HFFc6 (cell line): ENCODE measurements at regions not wholly inside any gene's neighbourhood (a gene's known extent, or its start where the extent isn't known, plus 50 kb on each side); places are given as distances from the start of the nearest gene placed in this dataset.
"Not testable (repeated sequence)": the region's sequence is repeated elsewhere in the genome, so short reads cannot be mapped to it uniquely, and the experiment has no call there.

Experiments used
- DNase-seq: peaks from one replicate; pipeline ENCODE4 v3.0.0-alpha.2; 2018
- H3K27ac Mint-ChIP-seq: 2 replicates; pipeline ENCODE4 v1.8.0; 2020; ENCODE audit warnings: mild to moderate bottlenecking, mixed read lengths
- H3K27me3 Mint-ChIP-seq: 2 replicates; pipeline ENCODE4 v1.8.0; 2021; ENCODE audit warnings: mild to moderate bottlenecking, moderate library complexity, mixed read lengths; ENCODE audit not compliant: insufficient read depth
- H3K36me3 Mint-ChIP-seq: 2 replicates; pipeline ENCODE4 v1.8.0; 2021; ENCODE audit warnings: low read depth, mixed read lengths
- H3K4me1 Mint-ChIP-seq: 2 replicates; pipeline ENCODE4 v1.8.0; 2020; ENCODE audit warnings: low read depth, mixed read lengths
- H3K4me3 Mint-ChIP-seq: 2 replicates; pipeline ENCODE4 v1.8.0; 2020; ENCODE audit warnings: mild to moderate bottlenecking, moderate library complexity, mixed read lengths
- H3K9me3 Mint-ChIP-seq: 2 replicates; pipeline ENCODE4 v1.8.0; 2020; ENCODE audit warnings: mild to moderate bottlenecking, mixed read lengths
- CTCF ChIP-seq: fragments of 200-600 bp; sonication (generic); IDR thresholded peaks from 2 replicates; pipeline ENCODE4 v1.5.0; 2021; ENCODE audit warnings: antibody characterized with exemption, mild to moderate bottlenecking

- no peaks in the 10 kb centered on the region; the same call in 1 of the 2 replicates for H3K9me3 Mint-ChIP-seq
- H3K27ac Mint-ChIP-seq: no peak overlapping the region
- no peaks in the 10 kb centered on the region; the same call in 1 of the 2 replicates for H3K27me3 Mint-ChIP-seq
- H3K36me3 Mint-ChIP-seq: no peaks in the 10 kb centered on the region; the same call in 1 of the 2 replicates
- no peak for DNase-seq
- H3K4me3 Mint-ChIP-seq: no peak overlapping the region
- no peak for TF ChIP-seq CTCF
- peaks cover 41% of the 10 kb centered on the region for H3K4me1 Mint-ChIP-seq
Observed at GRCh38 chrX:13485167-13485566, 84.2 kb upstream of the EGFL6 start.

DNA sequence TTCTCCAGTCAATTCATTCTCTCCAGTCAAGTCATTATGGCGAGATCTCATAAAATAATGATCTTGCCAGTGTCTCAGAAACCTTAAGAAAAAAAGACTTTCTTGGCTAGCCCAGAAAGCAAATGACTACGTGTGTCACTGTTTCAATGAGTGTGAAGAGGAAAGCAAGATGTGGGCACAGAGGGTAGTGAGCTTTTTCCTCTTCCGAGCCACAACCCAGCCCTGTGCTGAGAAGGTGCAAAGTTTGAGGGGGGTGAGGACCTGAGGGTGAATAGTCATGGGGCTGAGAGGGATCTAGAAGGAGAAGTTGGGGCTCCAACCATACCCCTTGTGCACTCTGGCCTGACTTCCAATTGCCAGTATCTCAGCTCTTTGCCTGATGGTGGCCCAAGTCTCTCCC is 85.6 kb upstream of the EGFL6 start:
- no peak overlapping the region for H3K27ac Mint-ChIP-seq
- no peaks in the 10 kb centered on the region for H3K9me3 Mint-ChIP-seq
- TF ChIP-seq CTCF: no peak
- no peaks in the 10 kb centered on the region; the same call in 1 of the 2 replicates for H3K36me3 Mint-ChIP-seq
- no peak for DNase-seq
- no peaks in the 10 kb centered on the region for H3K27me3 Mint-ChIP-seq
- peaks cover 28% of the 10 kb centered on the region for H3K4me1 Mint-ChIP-seq
- H3K4me3 Mint-ChIP-seq: no peak overlapping the region

GRCh38 chrX:13482746-13483541 is 86.5 kb upstream of the EGFL6 start:
- no peak overlapping the region for H3K27ac Mint-ChIP-seq
- no peak overlapping the region for H3K4me3 Mint-ChIP-seq
- TF ChIP-seq CTCF: no peak
- DNase-seq: no peak
- H3K36me3 Mint-ChIP-seq: no peaks in the 10 kb centered on the region; the same call in 1 of the 2 replicates
- no peaks in the 10 kb centered on the region for H3K9me3 Mint-ChIP-seq
- peaks cover 20% of the 10 kb centered on the region for H3K4me1 Mint-ChIP-seq
- H3K27me3 Mint-ChIP-seq: no peaks in the 10 kb centered on the region

- not testable (repeated sequence) for H3K36me3 Mint-ChIP-seq, H3K4me1 Mint-ChIP-seq, H3K27ac Mint-ChIP-seq, H3K9me3 Mint-ChIP-seq, H3K27me3 Mint-ChIP-seq, H3K4me3 Mint-ChIP-seq, DNase-seq
Observed at GRCh38 chrX:13480780-13481179, 88.6 kb upstream of the EGFL6 start.

GRCh38 chrX:13479452-13479813 is 90.0 kb upstream of the EGFL6 start:
- Mint-ChIP-seq H3K4me3 (no peak overlapping the region), H3K36me3 (no peaks in the 10 kb centered on the region; the same call in 1 of the 2 replicates), H3K27me3 (no peaks in the 10 kb centered on the region), H3K27ac (no peak overlapping the region), H3K9me3 (no peaks in the 10 kb centered on the region), H3K4me1 (peaks cover 3% of the 10 kb centered on the region; the same call in 1 of the 2 replicates)
- DNase-seq: no peak
- no peak for TF ChIP-seq CTCF

DNA sequence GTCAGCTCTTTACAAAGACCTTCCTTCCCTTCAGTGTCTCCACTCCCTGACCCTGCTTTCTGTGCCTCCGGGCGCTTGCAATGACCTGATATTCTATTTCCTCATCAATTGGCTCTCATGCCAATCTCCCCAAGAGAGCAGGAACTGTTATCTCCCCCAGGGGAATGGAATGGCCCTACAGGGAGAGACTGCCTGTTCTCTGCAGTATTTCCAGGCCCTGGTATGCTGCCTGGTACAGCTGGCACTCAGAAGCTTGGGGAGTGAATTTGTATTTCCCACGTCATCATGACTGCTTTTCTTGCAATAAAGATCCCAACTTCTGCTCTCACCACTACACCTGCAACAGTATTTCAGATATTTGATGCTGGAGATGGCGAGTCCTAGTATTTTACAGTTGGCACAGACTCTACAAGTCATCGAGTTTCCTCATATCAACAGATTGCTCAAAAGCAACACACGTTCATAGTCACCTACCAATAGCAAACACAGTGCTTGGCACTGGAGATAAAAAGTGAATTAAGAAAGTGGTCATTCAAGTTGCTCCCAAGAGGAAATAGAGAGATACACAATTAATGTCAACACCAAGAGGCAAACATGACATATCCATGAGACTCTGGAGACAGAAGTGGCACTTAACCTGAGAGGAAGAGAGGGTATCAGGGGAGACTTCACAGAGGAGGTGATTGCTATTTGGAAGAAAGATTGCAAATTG is 90.5 kb upstream of the EGFL6 start:
- TF ChIP-seq CTCF: no peak
- DNase-seq: no peak
- Mint-ChIP-seq H3K36me3 (no peaks in the 10 kb centered on the region), H3K4me3 (no peak overlapping the region), H3K4me1 (peaks cover 8% of the 10 kb centered on the region), H3K27ac (no peak overlapping the region), H3K9me3 (no peaks in the 10 kb centered on the region), H3K27me3 (no peaks in the 10 kb centered on the region)
